Myocyte (in vitro differentiated cells): ENCODE measurements at regions not wholly inside any gene's neighbourhood (a gene's known extent, or its start where the extent isn't known, plus 50 kb on each side); places are given as distances from the start of the nearest gene placed in this dataset.

Experiments
- DNase-seq: peaks from one replicate; pipeline ENCODE4 v3.0.0-alpha.2; 2012; ENCODE audit warnings: low read depth

GRCh38 chr1:239872626-239873025 is 219.1 kb upstream of the FMN2 start:
- no peak for DNase-seq

DNA sequence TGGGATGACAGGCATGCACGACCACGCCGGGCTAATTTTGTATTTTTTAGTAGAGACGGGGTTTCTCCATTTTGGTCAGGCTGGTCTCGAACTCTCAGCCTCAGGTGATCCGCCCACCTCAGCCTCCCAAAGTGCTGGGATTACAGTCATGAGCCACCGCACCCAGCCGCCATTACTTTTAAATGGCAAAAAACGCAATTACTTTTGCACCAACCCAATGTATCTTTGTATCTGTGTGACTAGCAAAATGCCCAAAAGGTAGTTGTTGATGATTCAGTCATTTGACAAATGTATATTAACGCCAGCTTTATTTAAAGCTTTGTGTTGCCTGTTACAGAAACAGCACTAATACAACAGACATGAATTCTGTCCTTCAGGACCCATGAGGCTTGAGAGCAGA is 216.9 kb upstream of the FMN2 start:
- DNase-seq, result no peak

GRCh38 chr1:239879321-239880170 is 212.1 kb upstream of the FMN2 start:
- no peak for DNase-seq

GRCh38 chr1:239882967-239883366 is 208.7 kb upstream of the FMN2 start:
- no peak for DNase-seq

GRCh38 chr1:239884796-239885195 is 206.9 kb upstream of the FMN2 start:
- no peak for DNase-seq

DNA sequence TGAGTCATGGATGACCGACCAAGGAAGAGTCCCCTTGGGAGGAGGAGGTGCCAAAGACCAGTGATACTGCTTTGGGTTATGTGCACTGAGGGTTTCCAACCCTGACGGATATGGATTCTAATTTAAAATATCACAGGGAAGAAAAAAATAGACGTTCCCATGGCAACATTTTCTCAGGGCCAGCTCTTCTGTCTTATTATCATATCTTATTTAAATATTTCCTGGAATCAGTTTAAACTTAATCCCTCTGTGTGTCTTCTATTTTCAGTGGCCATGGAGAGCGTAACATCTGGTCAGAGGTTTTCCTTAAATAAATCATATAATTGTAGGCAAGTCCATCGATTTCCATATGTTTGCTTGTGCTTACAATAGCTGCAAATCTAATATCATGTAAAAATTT is 205.4 kb upstream of the FMN2 start:
- DNase-seq, result no peak

DNA sequence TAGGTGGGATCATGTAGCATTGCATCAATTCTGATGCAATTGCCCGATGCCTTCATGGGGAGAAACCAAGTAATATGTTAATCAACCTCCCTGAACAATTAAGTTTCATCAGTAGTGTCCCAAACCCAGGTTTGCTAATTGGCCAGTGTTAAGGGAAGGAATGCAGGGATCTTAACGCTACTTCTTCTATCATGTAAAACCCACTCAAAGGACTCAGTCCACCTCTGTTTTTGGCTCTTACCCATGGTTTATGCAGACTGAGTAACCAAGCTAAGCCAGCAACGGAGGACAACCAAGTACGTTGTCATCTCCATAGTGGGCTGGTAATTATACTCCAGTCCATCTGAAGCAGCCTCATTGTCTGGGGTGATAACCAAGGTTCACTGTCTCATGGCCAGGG is 203.0 kb upstream of the FMN2 start:
- DNase-seq, result no peak

GRCh38 chr1:239891621-239892358 is 199.9 kb upstream of the FMN2 start:
- no peak for DNase-seq

DNA sequence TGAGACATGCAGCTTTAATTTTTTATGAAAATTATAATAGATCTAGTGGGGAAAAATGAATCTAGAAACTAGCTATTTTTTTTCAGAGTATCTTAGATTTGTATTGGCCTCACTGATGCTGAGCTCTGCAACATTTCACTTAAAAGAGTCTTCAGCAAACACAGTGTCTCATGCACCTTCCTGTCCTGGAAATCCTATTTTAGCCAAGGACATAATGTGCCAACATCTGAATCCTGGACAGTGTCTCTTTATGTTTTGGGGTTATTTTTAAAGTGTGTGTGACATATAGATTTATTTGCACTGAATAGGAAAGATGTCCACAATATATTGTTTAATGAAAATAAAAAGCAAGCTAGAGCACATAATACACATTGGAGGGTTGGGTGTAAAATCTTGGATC is 199.1 kb upstream of the FMN2 start:
- no peak for DNase-seq

DNA sequence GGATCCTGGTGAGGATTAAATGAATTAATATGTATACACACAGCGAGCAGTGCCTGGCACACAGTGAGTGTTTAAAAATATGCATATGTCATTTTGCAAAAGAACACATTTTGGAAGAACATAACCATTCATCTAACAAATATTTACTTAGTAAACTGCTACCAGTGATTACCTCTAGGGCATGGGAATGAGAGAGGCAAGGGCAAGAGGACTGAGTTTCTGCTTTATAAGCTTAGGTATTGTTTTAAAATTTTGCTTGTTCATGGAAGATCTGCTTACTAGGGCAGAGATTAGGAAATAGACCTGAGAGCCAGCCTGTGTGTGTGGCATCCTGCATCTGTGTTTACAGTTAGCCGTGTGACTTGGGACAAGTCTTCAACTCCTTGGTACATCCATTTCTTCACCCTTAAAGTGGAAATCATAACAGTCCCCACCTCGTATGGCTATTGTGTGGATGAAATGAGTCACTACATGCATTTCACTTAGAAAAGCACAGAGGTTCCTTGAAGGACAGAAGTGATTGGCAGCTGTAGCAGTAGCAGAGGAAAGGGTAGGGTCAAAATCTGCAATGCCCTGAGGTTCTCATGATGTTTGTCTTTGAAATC is 198.5 kb upstream of the FMN2 start:
- no peak for DNase-seq

GRCh38 chr1:239896569-239896968 is 195.1 kb upstream of the FMN2 start:
- no peak for DNase-seq

- no peak for DNase-seq
These were observed 194.7 kb upstream of the FMN2 start for GRCh38 chr1:239896980-239897379.

- no peak for DNase-seq
These were observed 194.2 kb upstream of the FMN2 start for GRCh38 chr1:239897458-239897857.

DNA sequence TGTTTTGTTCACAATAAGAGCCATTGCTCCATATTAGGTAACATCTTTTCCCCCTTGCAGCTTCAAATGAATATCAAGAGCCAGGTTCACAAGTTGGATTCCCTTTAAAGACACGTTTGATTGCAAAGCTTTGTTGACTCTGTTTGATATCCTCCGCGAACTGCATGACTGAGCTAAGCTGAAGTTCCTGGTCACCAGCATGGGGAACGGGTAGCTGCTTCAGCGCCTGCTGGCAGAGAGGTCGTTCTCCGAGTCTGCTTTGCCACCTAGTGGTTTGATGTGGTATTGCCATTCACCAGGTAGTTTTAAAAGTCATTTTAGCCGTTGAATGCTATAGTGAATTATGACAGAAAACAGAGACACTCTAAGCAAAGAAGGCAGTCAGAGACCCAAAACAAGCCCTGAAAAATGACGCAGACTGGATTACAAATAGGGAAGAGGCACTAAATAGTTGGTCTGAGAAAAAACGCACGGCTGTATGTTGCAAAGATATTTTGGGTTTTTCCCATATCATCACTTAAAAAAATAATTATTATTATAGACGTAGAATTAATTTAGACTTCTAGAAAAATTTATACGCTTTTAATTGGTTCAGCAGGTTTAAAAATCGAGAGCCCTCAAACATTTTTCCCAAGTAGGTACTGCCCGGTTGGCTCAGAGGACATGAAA is 193.5 kb upstream of the FMN2 start:
- DNase-seq, result peak; percentile 81

GRCh38 chr1:239899747-239900146 is 191.9 kb upstream of the FMN2 start:
- DNase-seq, result no peak

GRCh38 chr1:239906394-239906793 is 185.3 kb upstream of the FMN2 start:
- no peak for DNase-seq

DNA sequence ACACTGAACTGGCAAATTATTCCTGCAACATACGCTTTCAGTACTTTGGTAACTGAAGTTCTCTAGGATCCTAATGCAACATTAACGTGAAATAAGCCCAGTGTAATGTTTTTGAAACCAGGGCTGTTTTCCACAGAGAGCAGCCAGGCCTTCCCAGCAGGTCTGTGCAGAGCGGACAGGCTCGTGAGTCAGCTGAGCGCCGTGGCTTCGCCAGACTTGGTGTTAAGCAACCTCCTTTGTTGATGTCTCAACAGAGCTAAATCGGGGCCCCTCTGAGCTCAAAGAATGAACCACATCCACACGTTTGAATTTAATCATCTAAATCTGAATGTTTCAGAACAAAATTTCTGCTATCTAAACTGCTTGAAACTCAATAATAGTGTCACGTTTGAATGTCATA is 181.8 kb upstream of the FMN2 start:
- peak; percentile 81 for DNase-seq

DNA sequence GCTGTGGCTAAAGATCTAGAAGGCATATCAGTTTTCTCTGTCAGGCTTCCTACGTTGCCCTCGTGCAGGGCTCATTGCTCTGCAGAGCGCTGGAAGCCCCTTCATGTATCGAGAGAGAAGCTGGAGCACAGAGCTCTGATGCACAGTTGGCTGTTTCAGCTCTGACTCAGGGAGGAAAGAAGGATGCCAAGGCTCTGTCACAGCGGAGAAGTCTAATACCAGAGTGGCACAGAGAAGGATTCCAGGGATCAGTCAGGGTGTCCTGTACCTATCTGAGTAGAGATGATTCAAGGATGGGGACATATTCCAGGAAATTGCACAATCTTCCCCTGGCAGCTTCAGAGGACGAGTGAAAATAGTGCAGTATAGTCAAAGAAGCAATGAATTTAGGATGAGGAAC is 179.2 kb upstream of the FMN2 start:
- peak; percentile 47 for DNase-seq

DNA sequence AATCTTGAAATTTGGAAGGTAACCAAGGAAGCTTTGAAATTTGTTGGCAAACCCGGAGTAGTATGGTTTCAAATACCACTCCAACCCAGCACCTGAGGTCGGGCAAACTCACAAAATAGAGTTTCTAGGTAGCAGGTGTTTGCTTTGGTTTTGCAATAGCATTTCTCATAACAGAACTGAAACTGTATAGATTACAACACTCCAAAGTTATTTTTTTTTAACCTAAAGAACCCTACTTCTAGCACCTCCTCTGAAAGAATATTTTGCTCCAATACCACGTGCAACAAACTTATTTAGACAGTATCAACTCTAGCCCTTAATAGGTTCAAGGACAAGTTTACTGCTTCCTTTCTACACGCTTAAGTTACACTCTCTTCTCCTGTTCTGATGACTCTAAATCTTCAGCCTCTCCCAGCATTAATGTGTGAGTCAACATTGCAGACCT is 178.5 kb upstream of the FMN2 start:
- DNase-seq, result no peak

DNA sequence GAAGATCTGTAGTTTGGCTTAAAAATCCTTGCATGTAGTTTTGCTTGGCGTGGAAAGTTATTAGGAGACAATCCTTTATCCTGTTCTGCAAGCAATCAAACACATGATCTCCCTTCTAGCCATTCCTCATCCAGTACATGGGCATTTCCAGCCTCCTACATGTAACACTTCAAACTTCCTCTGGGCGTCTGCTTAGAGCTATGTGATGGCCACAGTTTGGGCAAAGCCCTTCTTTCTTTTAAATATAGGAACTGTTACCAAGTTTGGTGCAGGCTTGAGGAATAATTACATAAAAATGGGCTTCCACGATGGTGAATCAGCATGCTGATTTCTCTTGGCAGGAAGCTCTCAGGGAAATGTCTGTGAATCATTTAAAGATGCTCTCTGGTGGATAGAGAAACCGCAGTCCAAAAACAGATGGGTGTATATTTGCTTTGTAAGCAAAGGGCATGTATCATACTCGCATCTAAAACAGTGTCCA is 176.9 kb upstream of the FMN2 start:
- DNase-seq, result peak; percentile 81

DNA sequence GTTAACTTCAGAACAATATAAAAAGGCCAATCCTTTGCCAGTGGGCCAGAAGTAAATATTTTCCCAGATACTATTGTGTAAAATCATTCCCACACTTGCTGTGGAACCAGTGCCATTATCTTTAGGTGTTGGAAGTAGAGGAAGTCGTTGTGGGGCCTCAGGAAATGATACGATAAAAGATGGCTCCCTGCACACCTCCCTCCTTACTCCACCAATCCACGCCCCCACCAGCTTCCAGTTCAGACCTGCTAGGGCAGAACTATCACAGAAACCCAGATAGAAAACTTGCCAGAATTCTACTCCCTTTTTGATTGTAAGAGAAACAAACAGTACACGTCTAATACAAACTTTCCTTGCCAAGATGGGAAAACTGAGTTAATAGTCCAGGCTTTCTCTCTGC is 173.0 kb upstream of the FMN2 start:
- DNase-seq, result no peak

- DNase-seq, result no peak
These were observed 171.5 kb upstream of the FMN2 start for GRCh38 chr1:239920214-239920613.
